GM23248 (cell line): ENCODE measurements at regions not wholly inside any gene's neighbourhood (a gene's known extent, or its start where the extent isn't known, plus 50 kb on each side); places are given as distances from the start of the nearest gene placed in this dataset.

Source experiments
- DNase-seq: peaks from one replicate; pipeline ENCODE4 v3.0.0-alpha.2; 2015
- H2AFZ ChIP-seq: fragments of 200-600 bp; sonication (generic); 2 replicates; pipeline ENCODE4 v1.6.1; 2016; ENCODE audit warnings: antibody characterized with exemption
- H3F3A ChIP-seq: fragments of 200-600 bp; sonication (generic); 2 replicates; pipeline ENCODE4 v1.6.1; 2016; ENCODE audit warnings: mild to moderate bottlenecking, antibody characterized with exemption, mixed run types; ENCODE audit not compliant: insufficient read depth
- H3K27ac ChIP-seq: fragments of 200-600 bp; sonication (generic); 2 replicates; pipeline ENCODE4 v1.5.1; 2016; ENCODE audit warnings: mild to moderate bottlenecking
- H3K27me3 ChIP-seq: fragments of 200-600 bp; sonication (generic); replicated peaks from 2 replicates; pipeline ENCODE4 v1.6.1; 2016; ENCODE audit warnings: mild to moderate bottlenecking; ENCODE audit not compliant: insufficient read depth
- H3K36me3 ChIP-seq: fragments of 200-600 bp; sonication (generic); 2 replicates; pipeline ENCODE4 v1.6.1; 2016; ENCODE audit warnings: low read depth, mild to moderate bottlenecking
- H3K4me1 ChIP-seq: fragments of 200-600 bp; sonication (generic); 2 replicates; pipeline ENCODE4 v1.6.1; 2016; ENCODE audit warnings: mild to moderate bottlenecking; ENCODE audit not compliant: insufficient read depth
- H3K4me2 ChIP-seq: fragments of 200-600 bp; sonication (generic); one replicate; pipeline ENCODE4 v1.6.1; 2016; ENCODE audit warnings: mild to moderate bottlenecking; ENCODE audit not compliant: unreplicated experiment
- H3K4me3 ChIP-seq: fragments of 200-600 bp; sonication (generic); 2 replicates; pipeline ENCODE4 v1.5.1; 2016; ENCODE audit warnings: mild to moderate bottlenecking
- H3K79me2 ChIP-seq: fragments of 200-600 bp; sonication (generic); 2 replicates; pipeline ENCODE4 v1.6.1; 2016; ENCODE audit warnings: mild to moderate bottlenecking; ENCODE audit not compliant: insufficient read depth
- H3K9ac ChIP-seq: fragments of 200-600 bp; sonication (generic); 2 replicates; pipeline ENCODE4 v1.6.1; 2016; ENCODE audit warnings: mild to moderate bottlenecking
- H3K9me2 ChIP-seq: fragments of 200-600 bp; sonication (generic); 2 replicates; pipeline ENCODE4 v1.6.1; 2016; ENCODE audit warnings: mixed run types, mild to moderate bottlenecking, moderate library complexity; ENCODE audit not compliant: insufficient read depth
- H3K9me3 ChIP-seq: fragments of 200-600 bp; sonication (generic); one replicate; pipeline ENCODE4 v1.6.1; 2017; ENCODE audit warnings: low read depth
- H4K20me1 ChIP-seq: fragments of 200-600 bp; sonication (generic); 2 replicates; pipeline ENCODE4 v1.6.0; 2016; ENCODE audit not compliant: insufficient read depth
- EZH2 ChIP-seq: fragments of 200-600 bp; sonication (generic); IDR thresholded peaks from 2 replicates; pipeline ENCODE4 v1.6.1; 2018; ENCODE audit warnings: antibody characterized with exemption, mild to moderate bottlenecking; ENCODE audit not compliant: insufficient read depth, poor library complexity, severe bottlenecking
- EZH2phosphoT487 ChIP-seq: fragments of 200-600 bp; sonication (generic); IDR thresholded peaks from 2 replicates; pipeline ENCODE4 v1.6.1; 2018; ENCODE audit warnings: antibody characterized with exemption, moderate library complexity, mild to moderate bottlenecking, low read depth; ENCODE audit not compliant: insufficient read depth
- WGBS, 2 experiments: methylation state at CpG; one replicate each; pipeline ENCODE4 v1.1.6; 2015 to 2017; ENCODE audit warnings: low lambda C conversion rate in 2 of 2, low coverage in 1 of 2; ENCODE audit errors: missing lambda C conversion rate in 2 of 2; 5-methylcytosine and 5-hydroxymethylcytosine counted together
- in situ Hi-C: fragments of 300-500 bp; cut with MboI; formaldehyde crosslinking; loops from 2 replicates; pipeline ENCODE4 v1.15.0; 2020

- Histone ChIP-seq H3K36me3 (no peaks in the 10 kb centered on the region), H3K4me1 (no peaks in the 10 kb centered on the region), H3K9me3 (no peaks in the 10 kb centered on the region), H4K20me1 (no peaks in the 10 kb centered on the region), H3K79me2 (no peaks in the 10 kb centered on the region), H3K4me3 (no peak overlapping the region), H3F3A (no peaks in the 10 kb centered on the region), H3K27ac (no peak overlapping the region), H3K27me3 (no peaks in the 10 kb centered on the region), H3K9ac (no peak overlapping the region), H2AFZ (no peak overlapping the region), H3K4me2 (no peak overlapping the region), H3K9me2 (no peaks in the 10 kb centered on the region)
- DNase-seq = no peak
- 92 to 94% methylated on average over 6 of the region's 6 CpGs for WGBS, 2 experiments
- in situ Hi-C loops = no loop called here
- TF ChIP-seq EZH2phosphoT487 (no peak), EZH2 (no peak)
These were observed 49.9 kb upstream of the HSPA9 start for GRCh38 chr5:138625134-138625533.
